D341Med (cell line): ENCODE measurements at regions not wholly inside any gene's neighbourhood (a gene's known extent, or its start where the extent isn't known, plus 50 kb on each side); places are given as distances from the start of the nearest gene placed in this dataset.
"Not testable (repeated sequence)": the region's sequence is repeated elsewhere in the genome, so short reads cannot be mapped to it uniquely, and the experiment has no call there.

Source experiments
- DNase-seq: peaks from one replicate; pipeline ENCODE4 v3.0.0; 2012; ENCODE audit warnings: low spot score

- no peak for DNase-seq
Observed at GRCh38 chr13:50527612-50528509, 315.6 kb downstream of the DLEU7 start.

GRCh38 chr13:50529154-50529882 is 314.2 kb downstream of the DLEU7 start:
- peak; percentile 71 for DNase-seq

- no peak for DNase-seq
Observed at GRCh38 chr13:50531917-50532899, 311.3 kb downstream of the DLEU7 start.

GRCh38 chr13:50535050-50535449 is 308.4 kb downstream of the DLEU7 start:
- DNase-seq, result no peak

- no peak for DNase-seq
Observed at GRCh38 chr13:50537029-50537428, 306.5 kb downstream of the DLEU7 start.

GRCh38 chr13:50539791-50540530 is 303.5 kb downstream of the DLEU7 start:
- DNase-seq, result no peak

GRCh38 chr13:50543141-50543540 is 300.4 kb downstream of the DLEU7 start:
- no peak for DNase-seq

- DNase-seq, result no peak
Observed at GRCh38 chr13:50543782-50544181, 299.7 kb downstream of the DLEU7 start.

GRCh38 chr13:50544211-50544610 is 299.3 kb downstream of the DLEU7 start:
- no peak for DNase-seq

- not testable (repeated sequence) for DNase-seq
Observed at GRCh38 chr13:50547175-50547574, 296.3 kb downstream of the DLEU7 start.

GRCh38 chr13:50548586-50548985 is 294.9 kb downstream of the DLEU7 start:
- DNase-seq, result no peak

GRCh38 chr13:50549221-50549942 is 294.1 kb downstream of the DLEU7 start:
- DNase-seq, result no peak

GRCh38 chr13:50550151-50550550 is 293.3 kb downstream of the DLEU7 start:
- DNase-seq, result no peak

GRCh38 chr13:50552424-50552966 is 291.0 kb downstream of the DLEU7 start:
- no peak for DNase-seq

GRCh38 chr13:50561739-50562138 is 281.8 kb downstream of the DLEU7 start:
- DNase-seq, result no peak

GRCh38 chr13:50566646-50567045 is 276.8 kb downstream of the DLEU7 start:
- no peak for DNase-seq

- no peak for DNase-seq
Observed at GRCh38 chr13:50572129-50572528, 271.4 kb downstream of the DLEU7 start.

GRCh38 chr13:50573066-50573465 is 270.4 kb downstream of the DLEU7 start:
- no peak for DNase-seq

GRCh38 chr13:50574731-50575130 is 268.8 kb downstream of the DLEU7 start:
- DNase-seq, result no peak

GRCh38 chr13:50575138-50575537 is 268.4 kb downstream of the DLEU7 start:
- DNase-seq, result no peak
